ENCODE measurements at regions not wholly inside any gene's neighbourhood (a gene's known extent, or its start where the extent isn't known, plus 50 kb on each side); places are given as distances from the start of the nearest gene placed in this dataset.

DNA sequence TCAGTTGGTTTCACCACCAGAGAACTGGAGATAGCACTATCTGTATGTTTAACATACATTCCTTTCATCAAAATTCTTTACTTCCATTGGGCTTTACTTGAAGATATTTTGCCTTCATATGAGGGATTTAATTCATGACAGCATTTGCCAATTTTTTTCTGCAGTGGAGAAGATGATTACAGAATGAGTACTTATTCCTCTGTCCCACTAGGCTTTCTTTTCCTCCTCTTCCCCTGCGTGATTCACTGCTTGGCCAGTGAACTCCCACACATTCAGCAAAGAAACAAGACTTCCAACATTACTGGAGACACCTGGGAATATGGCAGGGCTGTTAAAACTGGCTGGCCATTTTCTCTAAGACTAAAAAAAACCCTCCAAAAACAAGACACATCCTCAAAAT, 425.8 kb upstream of the KCNH7 start:
- no peaks in the 10 kb centered on the region for H3K4me1 Mint-ChIP-seq (ENCODE audit: low read depth in 2 of 2)
- DNase-seq (no peak), ATAC-seq (replicated peaks) (no peak)
- peaks cover 0 to 5% of the 10 kb centered on the region in 2 donors for H3K9me3 Mint-ChIP-seq
- no peaks in the 10 kb centered on the region for H3K36me3 Mint-ChIP-seq (ENCODE audit: insufficient read depth)
- H3K4me3 Mint-ChIP-seq, result no peak overlapping the region
- no peak overlapping the region for H3K27ac Mint-ChIP-seq
- H3K27me3 Mint-ChIP-seq, result no peaks in the 10 kb centered on the region

DNA sequence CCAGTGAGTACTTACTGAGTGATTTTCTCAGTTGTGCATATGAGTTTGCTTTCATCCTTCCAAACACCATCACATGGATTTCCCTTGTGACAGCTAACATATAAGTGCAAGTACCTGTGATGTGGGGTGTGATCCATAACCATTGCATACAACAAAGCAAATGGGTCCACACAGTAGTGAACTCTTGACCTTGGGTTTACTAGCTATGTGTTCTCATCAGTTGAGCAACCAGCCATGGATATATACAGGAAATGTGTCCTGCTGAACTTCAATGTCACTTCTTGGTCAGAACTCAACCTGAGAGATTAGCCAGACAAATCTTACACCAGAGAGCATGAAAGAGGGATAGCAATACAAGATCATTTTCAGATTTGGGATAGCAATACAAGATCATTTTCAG, 420.9 kb upstream of the KCNH7 start:
- no peak for DNase-seq
- Mint-ChIP-seq H3K4me1 (ENCODE audit: low read depth in 2 of 2) (no peaks in the 10 kb centered on the region), H3K4me3 (no peak overlapping the region), H3K9me3 (peaks cover 0 to 6% of the 10 kb centered on the region in 2 donors), H3K36me3 (ENCODE audit: insufficient read depth) (no peaks in the 10 kb centered on the region), H3K27me3 (no peaks in the 10 kb centered on the region), H3K27ac (no peak overlapping the region)
- ATAC-seq (replicated peaks), result no peak

DNA sequence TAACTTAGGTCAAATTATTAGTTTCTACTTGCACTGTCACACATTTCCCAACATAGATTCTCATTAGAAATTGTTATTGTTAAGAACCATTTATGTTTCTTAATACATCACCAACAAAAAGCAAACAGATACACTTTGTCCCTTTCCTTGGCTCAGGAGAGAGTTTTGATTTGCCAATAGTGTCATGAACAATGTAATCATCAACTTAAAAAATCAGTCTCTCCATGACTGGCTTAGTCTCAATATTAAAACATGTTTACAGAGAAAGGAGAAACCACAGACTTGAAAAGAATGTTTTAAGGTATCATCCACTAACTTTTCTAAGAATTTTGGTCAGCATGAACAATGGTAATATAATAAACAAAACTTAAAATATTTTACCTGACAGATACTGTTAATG, 416.5 kb upstream of the KCNH7 start:
- Mint-ChIP-seq H3K4me1 (ENCODE audit: low read depth in 2 of 2) (no peaks in the 10 kb centered on the region), H3K4me3 (no peak overlapping the region), H3K27ac (no peak overlapping the region), H3K36me3 (ENCODE audit: insufficient read depth) (no peaks in the 10 kb centered on the region), H3K27me3 (no peaks in the 10 kb centered on the region), H3K9me3 (peaks cover 7% of the 10 kb centered on the region in 2 donors)
- DNase-seq (no peak), ATAC-seq (replicated peaks) (no peak)

DNA sequence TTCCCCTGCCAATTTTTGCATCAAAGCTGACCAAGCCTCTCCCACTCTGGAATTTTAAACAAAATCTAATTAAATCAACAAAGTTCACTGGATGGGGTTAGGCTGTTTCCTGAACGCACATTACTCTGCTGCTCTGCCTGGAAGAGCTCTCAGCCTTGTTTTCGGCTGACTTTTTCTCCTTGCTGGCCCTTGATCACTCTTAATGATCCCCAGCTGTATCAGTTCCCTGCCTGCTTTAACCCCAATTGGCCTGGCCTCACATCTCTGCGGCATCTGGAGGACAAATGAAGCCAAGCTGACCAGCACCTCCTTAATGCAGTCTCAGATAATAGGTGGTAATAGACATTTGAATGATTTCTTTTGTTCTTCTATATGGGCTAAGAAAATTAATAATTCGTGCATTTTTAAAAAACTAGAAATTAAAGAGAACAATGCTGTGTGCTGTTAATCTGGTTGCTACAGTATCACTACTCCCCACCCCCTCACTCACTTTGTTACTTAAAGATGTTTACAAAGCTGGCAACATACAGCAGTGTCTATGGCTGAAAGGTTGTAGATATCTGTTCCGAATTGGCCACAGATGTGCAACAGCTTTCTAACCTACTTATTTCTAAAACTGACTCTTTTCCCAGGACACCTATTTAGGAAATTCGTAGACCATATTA, 415.2 kb upstream of the KCNH7 start:
- peaks cover 7% of the 10 kb centered on the region in 2 donors for H3K9me3 Mint-ChIP-seq
- ATAC-seq (replicated peaks) (no peak), DNase-seq (no peak)
- no peaks in the 10 kb centered on the region for H3K27me3 Mint-ChIP-seq
- no peaks in the 10 kb centered on the region for H3K4me1 Mint-ChIP-seq (ENCODE audit: low read depth in 2 of 2)
- H3K36me3 Mint-ChIP-seq (ENCODE audit: insufficient read depth), result no peaks in the 10 kb centered on the region
- no peak overlapping the region for H3K27ac Mint-ChIP-seq
- no peak overlapping the region for H3K4me3 Mint-ChIP-seq

DNA sequence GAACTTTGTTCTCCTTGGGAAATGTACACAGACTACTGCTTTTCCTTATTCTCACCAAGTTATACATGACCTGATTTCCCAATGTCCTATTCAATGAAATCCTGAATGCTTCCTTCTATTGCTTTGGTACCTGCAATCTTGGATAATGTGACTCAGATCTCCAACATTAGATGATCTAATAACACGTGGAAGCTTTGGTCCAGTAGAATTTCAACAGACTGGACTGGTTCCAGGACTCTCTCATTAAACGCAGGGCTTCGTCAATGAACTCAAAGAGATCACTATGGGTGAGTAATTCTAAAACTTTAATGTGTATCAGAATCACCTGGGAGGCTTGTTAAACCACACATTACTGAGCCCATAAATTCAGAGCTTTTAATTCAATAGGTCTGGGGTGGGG, 413.6 kb upstream of the KCNH7 start:
- ATAC-seq (replicated peaks) (no peak), DNase-seq (no peak)
- H3K27ac Mint-ChIP-seq, result no peak overlapping the region
- H3K9me3 Mint-ChIP-seq, result peaks cover 6 to 7% of the 10 kb centered on the region in 2 donors
- H3K4me3 Mint-ChIP-seq, result no peak overlapping the region
- no peaks in the 10 kb centered on the region for H3K36me3 Mint-ChIP-seq (ENCODE audit: insufficient read depth)
- no peaks in the 10 kb centered on the region for H3K4me1 Mint-ChIP-seq (ENCODE audit: low read depth in 2 of 2)
- H3K27me3 Mint-ChIP-seq, result no peaks in the 10 kb centered on the region

DNA sequence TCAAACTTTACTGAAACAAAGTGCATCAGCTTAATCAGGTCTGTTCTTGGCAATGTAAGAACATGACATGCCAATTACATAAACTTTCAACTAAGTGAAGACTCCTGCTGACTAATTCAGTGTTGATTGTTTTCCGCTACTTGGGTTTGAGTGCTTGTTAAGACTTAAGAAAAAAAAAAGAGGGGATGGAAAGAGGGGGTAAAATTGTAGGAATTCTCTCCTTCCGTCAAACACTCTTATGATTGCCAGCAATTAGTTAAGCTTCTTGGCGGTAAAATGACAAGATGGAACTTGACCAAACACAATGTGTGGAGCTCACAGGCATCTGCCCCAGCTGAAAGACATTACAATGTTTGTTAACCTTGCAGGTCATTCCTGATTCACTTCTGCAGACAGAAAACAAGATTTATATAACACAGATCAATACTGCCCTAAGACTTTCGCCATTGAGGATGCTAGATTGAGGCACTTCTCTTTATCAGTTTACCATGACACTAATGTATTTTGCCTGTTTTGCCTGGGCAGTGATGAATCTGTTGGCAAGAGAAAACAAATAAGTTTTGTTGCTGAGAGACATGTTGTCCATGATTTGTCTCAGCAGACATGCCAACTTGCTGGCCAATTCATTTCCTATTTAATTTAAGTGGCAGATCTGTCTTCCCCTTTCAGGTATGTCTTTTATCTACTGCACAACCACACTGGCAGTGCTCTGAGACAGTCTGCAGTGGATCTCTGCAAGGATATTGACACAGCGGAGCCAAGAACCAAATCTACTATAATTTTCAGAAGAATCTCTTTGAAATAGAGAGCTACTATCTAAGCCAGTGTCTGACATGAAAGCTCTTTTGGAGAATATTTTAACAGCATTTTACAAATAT, 410.0 kb upstream of the KCNH7 start:
- H3K9me3 Mint-ChIP-seq, result peaks cover 4 to 7% of the 10 kb centered on the region in 2 donors

DNA sequence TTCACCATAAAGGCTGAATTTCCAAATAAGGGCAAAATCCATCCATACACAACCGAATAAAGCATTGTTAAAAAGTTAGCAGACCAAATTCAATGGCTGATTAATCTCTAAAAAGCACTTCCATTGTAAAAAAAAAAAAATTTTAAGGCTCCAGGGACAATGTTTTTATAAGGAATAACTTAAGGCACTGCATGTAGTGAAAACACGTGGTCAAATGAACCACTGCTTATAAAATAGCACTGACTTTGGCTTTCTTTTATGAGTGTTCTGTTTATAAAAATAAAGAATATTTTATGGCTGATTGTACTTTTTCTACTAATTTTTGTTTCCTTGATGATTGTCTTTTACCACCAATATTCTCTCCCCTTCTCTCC, 409.3 kb upstream of the KCNH7 start:
- Mint-ChIP-seq H3K36me3 (ENCODE audit: insufficient read depth) (no peaks in the 10 kb centered on the region), H3K27me3 (no peaks in the 10 kb centered on the region), H3K27ac (no peak overlapping the region), H3K4me3 (no peak overlapping the region), H3K9me3 (peaks cover 3 to 7% of the 10 kb centered on the region in 2 donors), H3K4me1 (ENCODE audit: low read depth in 2 of 2) (no peaks in the 10 kb centered on the region)
- no peak for DNase-seq
- no peak for ATAC-seq (replicated peaks)

More for the DNA sequence above, 410.0 kb upstream of the KCNH7 start:
- Mint-ChIP-seq H3K36me3 (ENCODE audit: insufficient read depth) (no peaks in the 10 kb centered on the region), H3K27me3 (no peaks in the 10 kb centered on the region), H3K4me3 (no peak overlapping the region), H3K27ac (no peak overlapping the region), H3K4me1 (ENCODE audit: low read depth in 2 of 2) (no peaks in the 10 kb centered on the region)
- no peak for ATAC-seq (replicated peaks)
- DNase-seq, result no peak

DNA sequence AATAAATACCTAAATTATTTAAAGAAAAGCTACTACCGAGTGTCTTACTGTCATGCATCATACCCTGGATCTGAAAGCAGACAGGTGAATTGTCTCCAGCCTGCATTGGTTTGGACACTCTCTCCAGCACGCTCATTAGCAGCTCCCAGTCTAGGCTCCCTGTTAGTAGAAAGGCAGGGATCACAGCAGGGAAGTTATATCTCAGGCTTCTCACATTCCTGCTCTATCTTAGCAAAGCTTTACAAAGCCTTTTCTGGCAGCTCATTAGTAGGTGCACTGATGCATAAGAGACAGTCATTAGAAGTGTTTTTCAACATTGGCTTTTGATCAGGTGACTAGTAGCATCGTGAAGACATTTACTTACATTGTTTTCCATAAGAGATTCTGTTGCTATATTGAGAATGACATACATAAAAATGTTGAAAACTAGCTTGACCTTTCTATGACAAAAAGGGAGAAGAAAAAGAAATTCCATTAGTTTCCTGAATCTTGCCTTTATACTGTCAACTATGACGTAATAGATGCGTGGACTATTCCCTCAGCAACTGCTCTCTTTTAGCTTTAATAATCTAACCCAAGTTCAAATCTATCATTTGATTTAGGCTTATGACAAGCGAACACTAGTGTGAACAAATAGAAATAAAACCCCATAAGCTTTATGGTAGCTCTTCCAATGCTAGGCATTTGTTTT, 408.7 kb upstream of the KCNH7 start:
- peaks cover 2 to 7% of the 10 kb centered on the region in 2 donors for H3K9me3 Mint-ChIP-seq

DNA sequence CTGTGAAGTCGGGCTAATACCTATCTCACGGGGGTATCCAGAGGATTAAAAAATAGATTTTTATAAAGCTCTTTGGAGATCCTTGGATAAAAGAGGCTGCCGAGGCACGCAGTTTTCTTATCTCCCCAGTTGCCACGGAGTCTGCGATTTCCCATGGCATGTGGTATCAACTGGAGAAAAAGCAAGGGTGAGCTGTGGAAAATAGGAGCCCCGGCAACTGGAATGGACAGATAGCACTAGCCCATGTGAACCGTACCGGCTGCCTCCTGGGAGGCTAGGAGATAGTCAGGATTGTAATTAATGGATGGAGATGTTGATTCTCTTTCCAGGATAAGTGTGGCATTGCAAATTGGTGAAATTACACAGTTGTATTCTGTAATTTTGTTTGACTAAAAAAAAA, 407.6 kb upstream of the KCNH7 start:
- ATAC-seq (replicated peaks) (no peak), DNase-seq (no peak)
- Mint-ChIP-seq H3K4me1 (ENCODE audit: low read depth in 2 of 2) (no peaks in the 10 kb centered on the region), H3K27me3 (no peaks in the 10 kb centered on the region), H3K4me3 (no peak overlapping the region), H3K36me3 (ENCODE audit: insufficient read depth) (no peaks in the 10 kb centered on the region), H3K9me3 (peaks cover 0 to 5% of the 10 kb centered on the region in 2 donors), H3K27ac (no peak overlapping the region)

More for the DNA sequence above, 408.7 kb upstream of the KCNH7 start:
- no peaks in the 10 kb centered on the region for H3K4me1 Mint-ChIP-seq (ENCODE audit: low read depth in 2 of 2)
- H3K27me3 Mint-ChIP-seq, result no peaks in the 10 kb centered on the region
- no peaks in the 10 kb centered on the region for H3K36me3 Mint-ChIP-seq (ENCODE audit: insufficient read depth)
- DNase-seq (no peak), ATAC-seq (replicated peaks) (no peak)
- no peak overlapping the region for H3K27ac Mint-ChIP-seq
- no peak overlapping the region for H3K4me3 Mint-ChIP-seq

DNA sequence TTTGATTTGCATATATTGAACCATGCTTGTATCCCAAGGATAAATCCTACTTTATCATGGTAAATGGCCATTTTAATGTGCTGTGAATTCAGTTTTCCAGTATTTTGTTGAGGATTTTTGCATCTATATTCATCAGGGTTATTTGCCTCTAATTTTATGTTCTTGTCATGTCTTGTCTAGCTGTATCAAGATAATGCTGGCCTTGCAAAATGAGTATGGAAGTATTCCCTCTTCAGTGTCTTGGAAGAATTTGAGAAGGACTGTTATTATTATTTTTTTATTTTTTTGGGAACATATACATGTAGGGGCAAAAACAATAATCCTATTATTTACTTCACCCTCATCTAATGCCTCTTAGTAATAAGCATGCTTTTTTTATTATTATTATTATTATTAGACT, 398.0 kb upstream of the KCNH7 start:
- DNase-seq (no peak), ATAC-seq (replicated peaks) (no peak)
- H3K4me3 Mint-ChIP-seq, result no peak overlapping the region
- H3K27ac Mint-ChIP-seq, result no peak overlapping the region
- peaks cover 6 to 22% of the 10 kb centered on the region in 2 donors for H3K9me3 Mint-ChIP-seq
- peaks cover 4% of the 10 kb centered on the region for H3K36me3 Mint-ChIP-seq (ENCODE audit: insufficient read depth)
- H3K4me1 Mint-ChIP-seq (ENCODE audit: low read depth in 2 of 2), result no peaks in the 10 kb centered on the region
- no peaks in the 10 kb centered on the region for H3K27me3 Mint-ChIP-seq

DNA sequence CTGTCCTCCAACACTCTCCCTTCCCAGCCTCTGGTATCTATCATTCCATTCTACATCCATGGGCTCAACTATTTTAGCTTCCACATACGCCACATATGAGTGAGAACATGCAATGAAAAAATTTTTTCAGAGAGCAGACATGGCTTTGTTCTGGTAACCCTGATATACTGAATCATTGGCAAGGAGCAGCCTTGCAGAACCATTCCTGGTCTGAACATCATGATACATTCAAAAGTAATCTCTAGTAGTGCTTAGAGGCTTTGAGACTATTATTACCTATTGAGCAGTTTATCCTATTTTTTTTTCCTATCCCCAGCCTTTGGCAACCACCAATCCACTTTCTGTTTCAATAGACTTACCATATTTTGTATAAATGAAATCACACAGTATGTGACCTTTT, 393.1 kb upstream of the KCNH7 start:
- ATAC-seq (replicated peaks) (no peak), DNase-seq (no peak)
- Mint-ChIP-seq H3K36me3 (ENCODE audit: insufficient read depth) (no peaks in the 10 kb centered on the region), H3K4me3 (no peak overlapping the region), H3K4me1 (ENCODE audit: low read depth in 2 of 2) (no peaks in the 10 kb centered on the region), H3K9me3 (peaks cover 11 to 18% of the 10 kb centered on the region in 2 donors), H3K27me3 (no peaks in the 10 kb centered on the region), H3K27ac (no peak overlapping the region)

DNA sequence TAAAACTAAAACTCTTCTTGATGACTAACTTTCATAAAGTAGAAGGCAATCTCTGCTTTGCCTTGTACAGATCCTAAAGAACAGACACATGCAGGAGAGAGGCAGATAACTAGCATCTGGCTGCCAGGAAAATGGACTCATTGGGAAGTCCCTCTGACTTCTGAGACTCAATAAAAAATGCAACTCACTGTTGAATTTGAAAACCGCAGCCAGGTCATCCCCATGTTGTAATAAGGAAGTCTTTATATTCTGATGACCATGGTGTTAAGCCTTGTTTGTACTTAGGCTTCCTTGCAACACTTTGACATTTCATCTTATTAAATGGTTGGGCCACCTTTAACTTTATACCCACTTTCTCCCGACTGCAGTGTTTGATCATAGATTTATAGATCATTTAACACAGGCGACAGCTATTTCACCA, 375.1 kb upstream of the KCNH7 start:
- no peak overlapping the region for H3K27ac Mint-ChIP-seq
- H3K4me3 Mint-ChIP-seq, result no peak overlapping the region
- ATAC-seq (replicated peaks) (no peak), DNase-seq (no peak)
- no peaks in the 10 kb centered on the region for H3K27me3 Mint-ChIP-seq
- H3K36me3 Mint-ChIP-seq (ENCODE audit: insufficient read depth), result no peaks in the 10 kb centered on the region
- peaks cover 6 to 28% of the 10 kb centered on the region in 2 donors for H3K9me3 Mint-ChIP-seq
- no peaks in the 10 kb centered on the region for H3K4me1 Mint-ChIP-seq (ENCODE audit: low read depth in 2 of 2)

DNA sequence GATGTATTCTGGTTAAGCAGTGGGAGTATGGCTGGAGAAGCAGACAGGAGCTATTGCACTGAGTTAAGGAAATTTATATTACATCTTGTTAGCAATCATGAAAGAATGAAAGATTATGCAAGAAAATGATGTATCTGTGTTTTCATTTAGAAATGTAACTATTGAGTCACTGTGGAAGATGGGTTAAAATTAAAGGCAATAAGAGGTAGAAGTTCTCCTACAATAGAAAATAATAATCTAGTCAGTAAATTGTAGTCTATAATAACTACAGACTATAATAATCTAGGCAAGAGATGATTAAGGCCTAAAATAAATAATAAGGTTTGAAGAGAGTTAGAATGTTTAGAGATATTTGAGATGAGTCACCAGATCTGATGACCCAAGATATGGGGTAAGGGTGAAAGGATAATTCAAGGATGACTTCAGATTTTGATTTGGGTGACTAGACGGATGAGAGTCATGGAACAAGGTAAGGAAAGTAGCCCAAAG, 371.9 kb upstream of the KCNH7 start:
- H3K36me3 Mint-ChIP-seq (ENCODE audit: insufficient read depth), result no peaks in the 10 kb centered on the region
- DNase-seq (no peak), ATAC-seq (replicated peaks) (no peak)

More for the DNA sequence above, 371.9 kb upstream of the KCNH7 start:
- Mint-ChIP-seq H3K9me3 (peaks cover 9 to 28% of the 10 kb centered on the region in 2 donors), H3K27me3 (no peaks in the 10 kb centered on the region), H3K4me1 (ENCODE audit: low read depth in 2 of 2) (no peaks in the 10 kb centered on the region), H3K27ac (no peak overlapping the region), H3K4me3 (no peak overlapping the region)
